Upper lobe of left lung (tissue), 4 donors: ENCODE measurements at regions not wholly inside any gene's neighbourhood (a gene's known extent, or its start where the extent isn't known, plus 50 kb on each side); places are given as distances from the start of the nearest gene placed in this dataset.

ENCODE experiments used
- EP300 ChIP-seq, 4 donors: sonication (generic); formaldehyde crosslinking; IDR thresholded peaks; one replicate each; pipeline ENCODE4 v1.5.1; 2017; ENCODE audit warnings: antibody characterized with exemption in 4 of 4, control low read depth in 2 of 4
- POLR2A ChIP-seq, 4 donors: fragments of 450-650 bp; IDR thresholded peaks; one replicate each; pipeline ENCODE4 v1.5.1; 2016 to 2017; ENCODE audit warnings: antibody characterized with exemption in 4 of 4, mild to moderate bottlenecking in 2 of 4
- POLR2AphosphoS5 ChIP-seq, 2 donors: sonication (generic); formaldehyde crosslinking; IDR thresholded peaks; one replicate each; pipeline ENCODE4 v1.5.1; 2017; ENCODE audit warnings: antibody characterized with exemption in 2 of 2
- TF ChIP-seq, protein P1 (sequence below), 6 experiments: fragments of 450-650 bp in 4 of 6; fragments of 200-600 bp in 2 of 6; sonication (generic) in 2 of 6; IDR thresholded peaks; one replicate each; pipeline ENCODE4 v1.5.1; 2016 to 2019; ENCODE audit warnings: antibody characterized with exemption in 6 of 6

DNA sequence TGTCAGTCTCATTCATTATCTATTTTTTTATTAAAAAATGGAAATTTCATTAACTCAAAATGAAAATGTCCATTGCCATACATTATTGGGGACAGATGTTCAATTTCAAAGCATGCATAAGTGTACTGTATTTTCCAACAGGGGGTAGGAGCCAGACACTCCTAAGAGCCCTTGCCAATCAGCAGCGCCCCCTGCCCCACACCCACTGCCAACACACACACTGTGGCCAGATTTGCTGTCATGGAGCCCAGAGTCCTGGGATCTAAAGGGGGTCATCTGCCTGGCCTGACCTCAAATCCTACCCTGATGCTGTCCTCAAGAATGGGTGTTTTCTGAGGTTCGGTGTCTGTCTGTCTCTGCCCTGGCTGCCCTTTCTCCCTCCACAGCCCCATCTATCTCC, 162.2 kb upstream of the TWIST2 start:
- TF ChIP-seq, protein P1, sequence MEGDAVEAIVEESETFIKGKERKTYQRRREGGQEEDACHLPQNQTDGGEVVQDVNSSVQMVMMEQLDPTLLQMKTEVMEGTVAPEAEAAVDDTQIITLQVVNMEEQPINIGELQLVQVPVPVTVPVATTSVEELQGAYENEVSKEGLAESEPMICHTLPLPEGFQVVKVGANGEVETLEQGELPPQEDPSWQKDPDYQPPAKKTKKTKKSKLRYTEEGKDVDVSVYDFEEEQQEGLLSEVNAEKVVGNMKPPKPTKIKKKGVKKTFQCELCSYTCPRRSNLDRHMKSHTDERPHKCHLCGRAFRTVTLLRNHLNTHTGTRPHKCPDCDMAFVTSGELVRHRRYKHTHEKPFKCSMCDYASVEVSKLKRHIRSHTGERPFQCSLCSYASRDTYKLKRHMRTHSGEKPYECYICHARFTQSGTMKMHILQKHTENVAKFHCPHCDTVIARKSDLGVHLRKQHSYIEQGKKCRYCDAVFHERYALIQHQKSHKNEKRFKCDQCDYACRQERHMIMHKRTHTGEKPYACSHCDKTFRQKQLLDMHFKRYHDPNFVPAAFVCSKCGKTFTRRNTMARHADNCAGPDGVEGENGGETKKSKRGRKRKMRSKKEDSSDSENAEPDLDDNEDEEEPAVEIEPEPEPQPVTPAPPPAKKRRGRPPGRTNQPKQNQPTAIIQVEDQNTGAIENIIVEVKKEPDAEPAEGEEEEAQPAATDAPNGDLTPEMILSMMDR (IDR thresholded peaks at IDR 0.05) = no peak
- TF ChIP-seq POLR2AphosphoS5 (IDR thresholded peaks at IDR 0.05) = no peak
- TF ChIP-seq EP300 (IDR thresholded peaks at IDR 0.05) = no peak
- no peak for TF ChIP-seq POLR2A (IDR thresholded peaks at IDR 0.05)
